Ureter (tissue), 1 donor: ENCODE measurements at regions not wholly inside any gene's neighbourhood (a gene's known extent, or its start where the extent isn't known, plus 50 kb on each side); places are given as distances from the start of the nearest gene placed in this dataset.
A peak's percentile ranks its signal among the peaks of the same experiment; 100 is the strongest.

Experiments
- DNase-seq: peaks from one replicate; pipeline ENCODE4 v3.0.0-alpha.2; 2020; ENCODE audit warnings: low spot score
- donor health status: DM: yes; HTN: yes; CAD: no.

DNA sequence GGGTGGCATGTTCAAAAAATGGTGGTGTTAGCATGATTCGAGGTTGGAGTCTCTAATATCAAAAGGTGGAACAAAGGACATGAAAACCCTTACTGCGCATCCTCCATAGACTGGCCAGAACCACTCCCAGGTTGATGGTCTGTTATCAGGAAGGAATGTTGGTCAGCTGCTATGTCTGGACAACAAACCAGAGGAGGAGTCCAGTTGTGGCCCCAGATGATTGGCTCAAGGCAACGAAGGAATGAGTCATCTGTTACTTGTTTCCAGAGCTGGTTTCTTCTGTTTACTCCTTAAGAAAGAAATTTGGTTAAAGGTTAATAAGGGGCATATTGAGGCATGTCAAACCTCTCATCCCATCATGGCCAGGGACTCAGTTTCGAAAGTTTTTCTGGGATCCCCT is 56.8 kb upstream of the GRIA4 start:
- DNase-seq: no peak

DNA sequence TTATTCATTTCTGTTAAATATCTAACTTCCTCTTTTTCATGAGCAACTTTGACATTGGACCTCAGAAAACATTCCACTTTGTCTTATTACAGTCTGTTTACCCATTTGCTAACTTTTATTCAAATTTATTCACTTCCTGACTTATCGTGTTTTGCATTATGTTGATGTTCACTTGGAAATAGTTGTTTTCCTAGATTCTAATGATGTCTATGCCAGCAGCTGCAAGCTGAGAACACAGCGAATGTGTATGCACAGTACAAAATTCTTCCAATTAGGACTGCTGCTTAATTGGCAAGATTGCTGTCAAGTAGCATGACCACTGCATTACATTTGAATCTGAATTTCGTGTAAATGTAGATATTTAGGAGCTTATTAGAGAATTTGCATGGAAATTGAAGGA is 61.5 kb upstream of the GRIA4 start:
- DNase-seq: no peak

DNA sequence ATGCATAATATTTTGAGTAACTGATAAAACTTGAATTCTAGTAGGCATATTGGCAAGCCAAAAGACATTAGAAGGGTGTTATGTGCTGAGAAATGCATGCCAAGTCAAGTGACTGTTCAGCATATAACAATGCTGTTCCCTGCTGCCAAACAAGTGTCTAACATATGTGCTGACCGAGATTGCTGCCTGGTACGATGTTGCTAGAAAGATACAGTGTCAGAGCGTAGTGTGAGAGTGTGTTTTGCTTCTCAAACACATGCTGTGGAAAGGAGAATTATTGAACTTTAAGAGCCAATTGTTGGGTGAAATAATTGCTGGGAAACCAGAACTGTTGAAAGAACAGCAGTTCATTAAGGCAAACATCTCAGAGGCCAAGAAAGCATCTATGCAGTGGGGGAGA is 71.3 kb upstream of the GRIA4 start:
- DNase-seq: no peak

DNA sequence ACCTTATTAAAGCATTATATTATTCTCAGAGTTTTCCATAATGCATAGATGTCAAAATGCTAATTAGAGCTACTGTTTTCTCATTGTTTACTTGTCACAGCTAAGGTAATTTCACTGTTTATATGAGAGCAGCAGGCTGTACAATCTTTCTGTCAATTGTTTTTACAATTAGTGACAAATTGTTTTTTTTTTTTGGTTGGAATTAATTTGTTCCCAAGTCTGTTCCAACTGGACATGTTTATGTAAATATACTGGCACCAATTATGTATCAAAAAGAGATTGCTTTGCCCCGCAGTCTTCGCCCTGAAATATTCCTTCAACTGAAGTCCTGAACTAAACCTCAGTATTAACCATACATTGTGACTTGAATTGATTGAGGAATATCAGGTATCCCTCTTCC is 72.3 kb upstream of the GRIA4 start:
- DNase-seq: no peak

DNA sequence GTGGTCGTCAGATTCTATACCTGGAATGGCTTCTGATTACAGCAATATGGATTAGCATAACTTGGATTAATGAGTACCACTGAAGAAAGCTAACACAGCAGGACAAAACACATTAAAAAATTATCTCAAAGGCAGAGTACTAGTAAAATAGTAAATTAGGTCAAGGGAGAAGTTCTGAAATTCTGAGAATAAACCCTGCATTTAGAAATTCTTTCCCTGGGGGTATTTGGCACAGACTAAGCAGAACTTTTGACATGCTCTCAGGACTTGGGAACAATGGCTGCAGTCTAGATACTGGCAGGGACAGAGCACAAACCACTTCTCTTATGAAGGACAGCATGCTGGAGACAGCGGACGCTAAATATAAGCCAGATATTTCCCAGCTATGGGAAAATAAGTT is 85.6 kb upstream of the GRIA4 start:
- DNase-seq: no peak

DNA sequence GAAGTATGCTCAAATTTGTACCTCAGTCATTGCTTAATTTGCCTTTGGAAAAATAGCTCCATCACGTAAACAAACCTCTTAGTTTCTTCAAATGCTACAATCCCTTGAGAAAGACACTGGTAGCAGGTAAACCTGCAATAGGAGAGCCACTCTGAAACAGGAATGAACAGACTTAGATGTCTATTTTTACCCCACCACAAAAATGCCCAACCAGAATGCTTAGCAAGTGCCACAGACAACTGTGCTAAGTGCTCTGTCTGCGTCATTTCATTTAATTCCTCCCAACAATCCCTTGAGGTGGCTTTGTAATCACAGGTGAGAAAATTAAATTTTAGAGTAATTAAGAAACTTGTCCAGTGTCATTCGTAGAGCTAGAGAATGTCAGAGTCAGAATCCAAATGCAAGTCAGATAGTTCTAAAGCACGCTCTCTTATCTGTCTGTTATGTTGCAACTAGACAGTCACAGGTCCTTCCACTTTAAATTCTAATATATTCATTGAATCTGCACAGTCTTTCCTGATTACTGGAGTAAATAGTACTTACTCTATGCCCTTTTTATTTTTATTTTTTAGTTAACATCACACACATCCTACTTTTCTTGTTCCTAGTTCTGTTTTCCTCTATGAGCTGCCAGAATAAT is 89.0 kb upstream of the GRIA4 start:
- DNase-seq: no peak

DNA sequence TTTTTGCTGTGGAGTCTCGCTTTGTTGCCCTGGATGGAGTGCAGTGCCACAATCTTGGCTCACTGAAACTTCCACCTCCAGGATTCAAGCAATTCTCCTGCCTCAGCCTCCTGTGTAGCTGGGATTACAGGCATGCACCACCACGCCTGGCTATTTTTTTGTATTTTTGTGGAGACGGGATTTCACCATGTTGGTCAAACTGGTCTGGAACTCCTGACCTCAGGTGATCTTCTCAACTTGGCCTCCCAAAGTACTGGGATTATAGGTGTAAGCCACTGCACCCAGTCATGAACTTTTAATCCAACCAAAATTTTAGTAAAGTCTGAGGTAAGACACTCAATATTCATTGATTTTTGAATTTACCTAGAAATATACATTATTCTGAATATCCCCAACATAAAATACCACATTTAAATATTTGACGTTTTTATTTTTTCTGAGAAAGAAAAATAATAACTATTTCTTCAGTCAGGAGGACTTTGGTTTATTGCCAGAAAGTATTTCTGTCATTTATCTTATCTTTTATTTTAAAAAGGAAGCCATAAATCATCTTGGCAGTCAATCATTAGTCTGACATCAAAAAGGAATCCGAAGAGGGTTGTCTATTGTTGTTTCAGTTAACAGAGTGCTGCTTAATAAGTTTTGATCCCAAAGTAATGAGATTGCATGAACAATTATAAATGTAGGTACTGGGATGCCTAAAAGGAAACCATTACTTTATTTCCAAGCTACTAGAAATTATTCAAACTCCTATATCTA is 102.2 kb upstream of the GRIA4 start:
- DNase-seq: no peak

DNA sequence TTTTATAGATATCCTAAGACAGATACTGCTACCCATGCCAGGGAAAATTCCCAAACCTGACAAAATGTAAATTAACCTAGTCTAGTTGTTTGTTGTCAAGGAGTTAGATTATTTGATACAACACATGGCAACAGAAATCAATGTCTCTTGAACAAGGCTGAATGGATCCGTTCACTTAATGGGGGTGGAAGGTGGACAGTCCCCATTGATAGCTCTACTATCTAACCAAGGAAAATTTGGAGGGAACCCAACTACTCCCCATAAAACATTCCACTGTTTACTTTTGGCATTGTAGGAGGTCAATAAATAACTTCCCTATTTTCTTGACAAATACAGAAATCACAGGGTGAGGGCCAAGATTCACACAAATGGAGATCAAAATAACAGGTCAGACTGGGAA is 117.9 kb upstream of the GRIA4 start:
- no peak for DNase-seq

DNA sequence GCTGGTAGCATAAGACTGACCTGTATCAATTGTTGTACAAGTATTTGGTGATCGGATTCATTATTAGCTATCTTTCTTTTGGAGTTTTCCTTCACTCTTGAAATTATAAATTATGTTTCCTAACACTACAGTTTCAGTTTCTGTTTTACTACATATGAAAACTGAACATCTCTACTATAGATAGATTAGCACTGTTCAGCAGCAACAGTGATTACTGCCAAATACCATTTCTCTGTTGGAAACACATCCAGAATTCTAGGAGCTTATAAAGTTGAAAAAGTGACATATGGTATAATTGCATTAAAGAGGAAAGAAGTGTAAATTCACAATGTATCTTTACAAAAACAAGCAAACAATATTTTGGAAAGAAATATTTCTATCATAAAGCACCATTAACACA is 118.5 kb upstream of the GRIA4 start:
- no peak for DNase-seq

DNA sequence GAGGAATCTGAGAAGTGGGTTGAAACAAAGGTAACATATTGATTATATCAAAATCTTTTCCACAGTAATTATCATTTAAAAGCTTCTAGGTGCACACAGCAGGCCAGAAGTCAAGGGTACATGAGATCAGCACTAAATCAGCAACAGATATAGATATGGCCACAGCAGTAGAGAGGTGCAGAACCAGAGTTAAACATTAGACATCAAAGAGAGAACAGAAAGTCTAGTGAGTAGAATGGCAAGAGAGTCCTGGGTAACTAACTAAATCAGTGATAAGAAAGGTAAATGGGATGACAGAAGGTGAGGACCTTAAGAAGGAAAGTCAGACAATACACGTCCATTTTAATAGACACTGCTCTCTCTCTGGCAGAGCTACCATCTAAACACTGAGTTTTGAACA is 119.5 kb upstream of the GRIA4 start:
- no peak for DNase-seq

DNA sequence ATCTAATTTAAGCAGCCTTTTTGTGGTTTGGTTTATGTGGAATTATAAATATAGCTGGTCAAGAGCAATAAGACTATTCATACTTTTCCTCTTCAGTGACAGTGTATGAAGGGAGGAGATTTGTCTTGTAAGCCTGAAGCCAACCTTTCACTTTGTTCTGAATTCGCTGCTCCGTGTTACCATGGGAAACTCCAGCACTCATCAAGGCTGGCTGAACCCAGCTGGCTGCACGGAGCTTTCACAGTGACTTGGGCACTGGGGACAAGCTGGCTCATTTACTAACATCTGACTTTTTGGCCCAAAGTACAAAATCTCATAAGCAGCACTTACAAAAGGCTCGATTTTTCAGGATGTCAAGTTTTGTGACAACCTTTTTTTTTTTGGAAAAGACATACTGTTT is 120.4 kb upstream of the GRIA4 start:
- no peak for DNase-seq

DNA sequence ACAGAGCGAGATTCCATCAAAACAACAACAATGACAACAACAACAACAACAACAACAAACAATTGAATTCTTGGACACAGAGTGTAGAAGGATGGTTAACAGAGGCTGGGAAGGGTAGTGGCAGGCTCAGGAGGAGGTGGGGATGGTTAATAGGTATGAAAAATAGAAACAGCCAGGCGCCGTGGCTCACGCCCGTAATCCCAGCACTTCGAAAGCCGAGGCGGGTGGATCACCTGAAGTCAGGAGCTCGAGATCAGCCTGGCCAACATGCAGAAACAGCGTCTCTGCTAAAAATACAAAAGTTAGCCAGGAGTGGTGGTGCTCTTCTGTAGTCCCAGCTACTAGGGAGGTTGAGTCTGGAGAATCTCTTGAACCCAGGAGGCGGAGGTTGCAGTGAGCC is 122.9 kb upstream of the GRIA4 start:
- DNase-seq: no peak

DNA sequence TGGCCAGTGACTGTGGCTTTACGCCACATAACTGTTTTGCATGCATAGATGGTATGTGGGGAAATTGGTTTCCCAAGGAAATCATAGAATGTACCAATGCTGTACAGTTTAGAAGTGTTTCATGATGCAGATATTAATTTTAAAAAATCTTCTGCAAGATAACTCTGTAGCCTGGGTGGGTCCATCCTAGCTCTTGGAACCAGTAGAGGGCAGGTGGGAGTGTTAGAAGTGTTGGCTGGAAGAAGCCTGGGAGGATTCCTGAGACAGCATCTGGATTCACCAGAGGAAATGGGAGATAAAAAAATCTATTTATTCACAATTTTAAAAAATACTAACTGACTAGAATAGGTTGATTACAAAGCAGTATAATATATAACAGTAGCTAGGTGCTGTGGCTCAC is 139.9 kb upstream of the GRIA4 start:
- no peak for DNase-seq

DNA sequence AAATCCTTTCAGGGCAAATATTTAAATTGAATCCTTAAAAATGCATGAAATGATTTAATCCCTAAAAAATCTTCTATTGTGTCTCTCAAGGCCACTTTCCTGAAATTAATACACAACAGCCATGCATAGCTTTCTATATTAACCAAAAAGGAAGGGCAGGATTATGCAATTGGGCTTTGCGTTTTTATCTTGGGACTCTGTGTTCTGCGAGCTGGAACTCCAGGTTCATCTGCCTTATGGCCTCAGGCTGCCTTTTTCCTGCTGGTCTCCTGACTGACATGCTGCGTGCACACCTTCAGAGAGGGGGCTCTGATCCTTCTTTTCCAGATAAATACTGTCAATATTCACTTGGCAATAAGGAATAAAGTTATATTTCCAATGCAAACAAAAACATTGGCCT is 141.7 kb upstream of the GRIA4 start:
- no peak for DNase-seq

DNA sequence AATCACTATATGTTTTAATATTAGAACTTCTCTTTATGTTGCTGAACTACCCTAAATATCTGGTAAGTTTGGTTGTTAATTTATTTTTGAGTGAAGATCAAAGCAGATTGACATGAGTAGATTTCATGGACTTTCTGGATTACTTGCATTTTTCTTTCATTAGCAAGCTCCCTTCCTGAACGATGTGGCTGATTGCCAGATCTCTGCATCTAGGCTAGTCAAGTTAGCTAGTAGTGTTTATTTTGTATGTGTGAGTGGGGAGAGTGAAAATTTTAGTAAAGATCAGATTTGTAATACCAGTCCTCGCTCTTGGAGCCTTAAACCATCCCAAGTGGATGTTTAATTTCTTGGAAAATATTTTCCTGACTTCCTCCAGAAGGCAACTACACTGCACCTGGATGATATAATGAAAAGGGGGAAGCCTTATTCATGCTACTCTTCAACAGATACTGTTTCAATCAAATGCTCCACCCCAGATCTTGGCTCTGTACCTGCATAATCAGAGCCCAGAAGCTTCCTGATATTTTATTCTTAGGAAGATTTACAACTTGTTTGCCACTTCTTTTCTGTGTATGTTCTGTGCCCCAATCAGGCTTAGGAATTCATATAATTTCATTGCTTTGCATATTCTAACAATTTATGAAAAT is 143.2 kb upstream of the GRIA4 start:
- peak; percentile 57 for DNase-seq

DNA sequence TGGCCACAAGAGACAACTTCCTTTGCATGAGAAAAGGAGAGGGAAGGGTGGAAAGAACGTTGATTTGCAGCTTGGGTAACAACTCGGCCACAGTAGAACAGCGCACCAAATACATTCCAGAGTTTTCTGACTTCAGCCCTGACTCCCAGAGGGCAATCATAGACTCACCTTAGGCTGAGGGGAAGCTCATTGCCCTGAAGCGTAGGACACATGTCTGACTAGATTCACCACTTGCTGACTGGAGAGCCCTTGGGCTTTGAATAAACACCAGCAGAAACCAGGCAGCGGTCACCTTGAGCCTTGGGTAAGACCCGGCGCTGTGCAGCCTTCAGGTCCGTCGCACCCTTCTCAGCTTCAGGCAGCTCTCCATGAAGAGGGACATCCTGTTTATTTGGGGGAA is 151.8 kb upstream of the GRIA4 start:
- DNase-seq: no peak

DNA sequence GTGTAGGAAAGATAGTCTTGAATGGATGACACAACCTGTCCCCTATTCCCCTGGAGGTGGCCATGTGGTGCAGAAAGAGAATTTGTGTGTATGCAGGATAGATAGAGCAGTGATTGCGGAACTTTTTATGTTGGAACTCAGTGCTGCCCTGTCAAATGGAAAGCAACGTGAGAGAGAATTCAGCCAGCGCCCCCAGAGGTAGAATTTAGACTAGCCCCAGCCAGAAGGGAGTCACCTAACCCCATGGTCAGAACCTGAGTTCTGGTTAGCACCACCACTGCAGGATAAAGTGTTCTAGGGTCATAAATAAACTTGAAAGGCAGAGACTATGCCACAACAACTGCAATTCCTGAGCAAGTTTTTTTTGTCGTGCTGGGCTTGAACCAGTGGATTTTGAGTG is 152.9 kb upstream of the GRIA4 start:
- no peak for DNase-seq

DNA sequence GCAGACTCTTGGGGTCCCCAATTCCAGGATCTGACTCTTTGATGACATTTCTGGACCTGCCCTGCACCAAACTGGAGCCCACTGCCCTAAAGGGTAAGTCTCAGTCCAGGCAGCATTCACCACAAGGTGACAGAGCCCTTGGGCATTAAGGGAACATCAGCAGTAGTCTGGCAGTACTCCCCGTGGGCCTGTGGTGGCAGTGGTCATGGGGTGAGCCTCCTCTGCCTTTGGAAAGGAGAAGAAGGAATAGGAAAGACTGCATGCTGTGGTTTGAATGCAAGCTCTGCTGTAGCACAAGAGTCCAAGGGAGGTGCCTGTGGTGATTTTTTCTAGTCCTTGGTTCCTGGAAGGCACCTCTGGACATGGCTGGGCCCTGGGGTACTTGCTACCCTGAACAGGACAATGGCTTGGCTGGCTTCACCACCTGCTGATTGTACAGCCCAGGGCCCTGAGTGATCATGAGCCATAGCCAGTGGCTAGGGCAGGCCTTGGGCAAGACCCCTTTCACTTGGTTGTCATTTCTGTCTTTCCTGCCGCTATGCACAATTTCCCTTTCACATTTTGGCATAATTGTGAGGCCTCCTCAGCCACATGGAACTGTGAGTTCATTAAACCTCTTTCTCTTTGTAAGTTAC is 160.7 kb upstream of the GRIA4 start:
- DNase-seq: no peak

DNA sequence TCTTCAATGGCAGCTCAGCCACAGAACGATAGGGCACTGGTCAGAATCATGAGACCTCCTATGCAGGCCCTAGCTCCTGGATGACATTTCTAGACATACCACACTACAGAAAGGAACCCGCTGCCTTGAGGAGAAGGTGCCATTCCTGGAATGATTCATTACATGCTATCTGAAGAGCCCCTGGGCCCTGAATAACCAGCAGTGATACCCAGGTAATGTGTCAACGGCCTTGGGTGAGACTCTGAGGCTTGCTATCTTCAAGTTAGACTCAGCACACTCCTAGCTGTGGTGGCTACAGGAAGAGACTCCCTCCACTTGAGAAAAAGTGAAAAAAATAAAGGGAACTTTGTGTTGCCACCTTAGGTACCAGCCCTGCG is 161.2 kb upstream of the GRIA4 start:
- DNase-seq: no peak

DNA sequence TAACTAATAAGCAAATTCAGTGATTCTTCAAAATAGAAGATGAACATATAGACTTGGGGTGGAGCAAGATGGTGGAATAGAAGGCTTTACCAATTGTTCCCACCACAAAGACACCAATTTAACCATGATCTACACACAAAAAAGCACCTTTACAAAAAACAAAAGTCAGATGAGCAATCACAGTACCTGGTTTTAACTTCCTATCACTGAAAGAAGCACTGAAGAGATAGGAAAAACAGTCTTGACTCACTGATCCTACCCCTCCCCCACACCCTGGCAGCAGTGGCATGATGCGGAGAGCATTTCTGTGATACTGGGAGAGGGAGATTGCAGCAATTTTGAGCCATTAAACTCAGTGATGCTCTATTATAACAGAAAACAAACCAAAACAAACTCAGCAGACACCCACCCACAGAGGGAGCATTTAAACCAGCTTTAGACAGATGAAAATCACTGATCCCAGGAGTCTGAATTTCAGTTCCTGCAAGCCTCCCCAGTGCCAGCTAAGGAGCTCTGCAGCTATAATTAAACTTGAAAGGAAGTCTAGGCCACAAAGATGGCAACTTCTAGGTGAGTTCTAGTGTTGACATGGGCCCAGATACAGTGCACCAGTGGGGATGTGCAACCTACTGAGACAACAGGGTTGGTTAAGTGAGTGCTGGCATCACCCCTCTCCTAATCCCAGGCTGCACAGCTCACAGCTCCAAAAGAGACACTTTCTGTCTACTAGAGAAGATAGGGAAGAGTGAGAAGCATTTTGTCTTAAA is 161.8 kb upstream of the GRIA4 start:
- DNase-seq: no peak

DNA sequence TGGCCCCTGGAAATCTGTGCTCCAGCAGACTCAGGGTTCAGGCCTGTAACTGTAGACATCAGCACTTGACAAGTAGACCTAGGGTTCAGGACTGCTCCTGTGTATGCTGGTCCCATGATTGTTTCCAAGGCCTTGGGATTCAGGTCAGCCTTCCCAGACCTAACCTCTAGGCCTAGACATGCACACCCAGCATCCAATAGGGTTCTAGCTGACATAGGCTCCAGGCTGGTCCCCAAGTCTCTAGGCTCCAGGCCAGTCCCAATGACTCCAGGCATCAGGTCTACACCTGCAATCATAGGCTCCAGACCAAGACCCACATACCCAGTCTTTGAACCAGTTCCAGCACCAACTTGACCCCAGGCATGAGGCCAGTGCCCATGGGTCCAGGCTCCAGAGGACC is 166.2 kb upstream of the GRIA4 start:
- no peak for DNase-seq
